HG02588 (cell line): ENCODE measurements at regions not wholly inside any gene's neighbourhood (a gene's known extent, or its start where the extent isn't known, plus 50 kb on each side); places are given as distances from the start of the nearest gene placed in this dataset.

Source experiments
- ATAC-seq: cut with Tn5 transposase; IDR thresholded peaks from one replicate; pipeline ENCODE4 v1.9.1; 2021; ENCODE audit warnings: mild to moderate bottlenecking, moderate library complexity; ENCODE audit not compliant: unreplicated experiment

GRCh38 chr3:188053710-188054380 lies 100.1 kb upstream of the LPP start:
- ATAC-seq = no peak

GRCh38 chr3:188054541-188054940 lies 99.4 kb upstream of the LPP start:
- ATAC-seq = no peak

DNA sequence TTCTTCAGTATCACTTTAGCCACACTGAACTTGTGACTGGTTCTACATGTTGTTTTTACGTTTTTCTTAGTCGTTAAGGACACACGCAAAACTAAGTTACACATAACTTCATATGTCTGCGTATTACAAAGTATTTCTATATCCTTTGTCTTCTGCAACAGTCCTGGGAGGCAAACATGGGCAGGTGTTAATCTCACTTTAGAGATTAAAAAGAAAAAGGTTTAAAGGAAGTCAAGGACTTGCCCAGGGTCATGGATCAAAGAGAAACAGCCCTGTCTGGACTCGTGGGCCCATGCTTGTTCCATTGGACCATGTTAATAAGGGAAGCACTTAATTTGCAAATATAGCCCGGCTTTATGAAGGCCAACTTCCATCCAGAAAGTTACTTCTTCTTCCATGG lies 98.6 kb upstream of the LPP start:
- no peak for ATAC-seq

DNA sequence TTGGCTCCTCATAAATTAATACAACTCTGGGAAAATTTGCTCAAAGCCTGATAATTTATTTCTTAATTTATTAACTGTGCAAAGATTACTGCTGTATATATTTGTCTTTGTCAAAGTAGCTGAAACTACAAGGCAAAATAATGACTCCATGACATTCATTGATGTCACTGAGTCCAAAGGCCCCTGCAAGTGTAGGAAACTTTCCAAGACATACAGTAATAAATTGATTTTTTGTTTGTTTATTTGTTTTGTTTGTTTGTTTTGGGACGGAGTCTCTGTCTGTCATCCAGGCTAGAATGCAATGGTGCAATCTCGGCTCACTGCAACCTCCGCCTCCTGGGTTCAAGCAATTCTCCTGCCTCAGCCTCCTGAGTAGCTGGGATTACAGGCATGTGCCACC lies 96.8 kb upstream of the LPP start:
- ATAC-seq = no peak

- no peak for ATAC-seq
Measured at GRCh38 chr3:188058569-188059184, 95.3 kb upstream of the LPP start.

GRCh38 chr3:188059351-188059750 lies 94.6 kb upstream of the LPP start:
- ATAC-seq = no peak

GRCh38 chr3:188060264-188060835 lies 93.6 kb upstream of the LPP start:
- ATAC-seq = no peak

DNA sequence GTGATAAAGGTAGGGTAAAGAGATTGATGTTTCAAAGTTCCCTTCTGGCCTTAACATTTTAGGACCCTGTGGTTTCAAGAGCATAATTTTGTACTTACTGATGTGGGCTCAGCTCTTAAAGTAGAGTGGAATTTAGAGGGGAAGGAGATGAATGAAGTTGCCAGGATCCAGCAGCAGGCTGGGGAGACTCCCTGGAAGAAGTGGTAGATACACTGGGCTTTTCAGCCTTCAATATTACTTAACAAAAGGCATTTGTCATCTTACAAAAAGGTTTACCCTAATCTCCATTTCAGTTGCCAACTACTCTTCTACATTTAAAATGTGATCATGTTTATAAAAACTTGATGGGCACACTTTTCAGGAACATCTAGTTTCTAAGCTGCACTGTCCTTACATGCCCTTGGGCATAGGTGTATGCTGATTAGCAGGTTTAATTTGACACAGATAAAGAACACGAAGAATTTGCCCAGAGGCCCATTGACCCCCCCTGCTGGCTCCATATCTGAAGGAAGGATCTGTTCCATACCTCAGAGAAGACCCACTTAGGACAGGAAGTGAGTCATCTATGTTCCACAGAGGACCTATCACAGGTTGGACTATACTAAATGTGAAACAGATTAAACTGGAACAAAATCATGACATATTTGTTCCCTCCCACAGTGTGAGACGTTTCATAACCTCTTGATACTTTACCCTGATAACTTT lies 93.0 kb upstream of the LPP start:
- ATAC-seq = no peak

DNA sequence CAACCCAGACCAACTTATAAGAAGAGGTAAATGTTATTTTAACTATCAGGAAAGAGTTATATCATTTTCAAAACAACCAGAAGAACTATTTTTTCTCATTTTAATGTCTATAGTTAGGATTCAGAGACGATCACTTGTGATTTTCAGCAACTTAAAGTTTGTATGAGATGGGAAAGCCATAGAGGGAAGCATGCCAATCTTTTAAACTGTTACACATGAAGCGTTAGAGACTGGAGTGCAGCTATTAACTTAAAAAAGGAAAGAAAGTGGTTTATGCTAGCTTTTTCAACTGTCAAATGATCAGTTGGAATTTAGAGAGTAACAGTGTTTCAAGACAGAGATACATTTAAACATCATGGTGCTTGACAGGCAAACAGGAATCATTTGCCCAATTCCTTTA lies 91.7 kb upstream of the LPP start:
- ATAC-seq = no peak

- ATAC-seq = no peak
Measured at GRCh38 chr3:188064831-188065493, 89.0 kb upstream of the LPP start.

DNA sequence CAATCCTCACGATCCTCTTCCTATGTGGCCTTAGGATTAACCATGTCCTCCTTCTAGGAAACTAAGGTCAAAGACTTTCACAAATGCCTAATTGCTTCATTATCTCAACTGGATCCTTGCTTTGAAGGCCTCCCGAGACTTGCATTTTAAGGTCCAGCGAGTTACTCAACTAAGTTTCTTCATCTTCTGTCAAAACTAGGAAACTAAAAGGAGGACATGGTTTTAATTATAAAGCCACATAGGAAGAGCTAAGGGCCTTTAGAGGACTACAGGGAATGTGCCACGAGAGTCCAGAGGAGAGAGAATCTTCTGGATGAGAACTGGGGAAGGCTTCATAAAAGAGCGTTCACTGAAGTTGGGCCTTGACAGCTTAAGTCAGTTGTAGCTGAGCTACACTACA lies 87.8 kb upstream of the LPP start:
- ATAC-seq = no peak

DNA sequence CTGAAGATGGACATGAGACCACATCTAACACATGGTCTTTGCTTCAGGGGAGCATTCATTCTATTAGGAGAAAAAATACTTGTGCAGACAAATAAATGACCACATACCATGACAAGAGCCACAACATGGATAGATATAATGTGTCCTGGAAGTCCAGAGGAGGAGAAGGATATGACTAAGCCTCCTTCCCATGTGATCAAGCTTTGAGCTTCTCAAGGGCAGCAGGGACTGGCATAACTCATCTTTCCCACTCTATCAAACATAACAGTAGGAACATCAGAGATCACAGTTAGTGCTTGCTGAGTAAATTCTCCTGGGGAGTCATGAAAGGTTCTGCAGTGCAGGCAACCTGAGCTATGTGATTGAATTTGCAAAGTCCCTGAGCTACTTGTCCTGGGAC lies 86.0 kb upstream of the LPP start:
- ATAC-seq = no peak

- ATAC-seq = no peak
Measured at GRCh38 chr3:188068342-188068741, 85.6 kb upstream of the LPP start.

GRCh38 chr3:188071636-188072035 lies 82.3 kb upstream of the LPP start:
- ATAC-seq = no peak

DNA sequence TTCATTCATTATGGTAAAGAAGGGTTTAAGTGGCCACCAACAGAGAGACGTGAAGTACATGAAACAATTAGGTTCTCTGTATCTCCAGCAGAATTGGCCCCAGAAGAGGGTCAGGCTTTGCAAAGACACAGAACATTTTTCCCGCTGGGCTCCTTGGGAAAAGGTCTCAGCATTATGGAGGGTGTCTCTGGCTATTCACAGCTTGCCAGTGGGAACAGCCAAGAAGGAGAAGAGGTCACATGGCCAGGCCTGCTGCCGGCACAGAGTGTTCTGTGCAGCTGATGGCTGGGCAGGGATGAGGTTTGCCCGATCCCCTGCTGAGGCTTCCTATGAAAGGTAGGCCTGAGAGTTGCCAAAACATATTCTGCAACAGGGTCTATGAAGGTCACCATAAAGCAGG lies 77.8 kb upstream of the LPP start:
- ATAC-seq = no peak

DNA sequence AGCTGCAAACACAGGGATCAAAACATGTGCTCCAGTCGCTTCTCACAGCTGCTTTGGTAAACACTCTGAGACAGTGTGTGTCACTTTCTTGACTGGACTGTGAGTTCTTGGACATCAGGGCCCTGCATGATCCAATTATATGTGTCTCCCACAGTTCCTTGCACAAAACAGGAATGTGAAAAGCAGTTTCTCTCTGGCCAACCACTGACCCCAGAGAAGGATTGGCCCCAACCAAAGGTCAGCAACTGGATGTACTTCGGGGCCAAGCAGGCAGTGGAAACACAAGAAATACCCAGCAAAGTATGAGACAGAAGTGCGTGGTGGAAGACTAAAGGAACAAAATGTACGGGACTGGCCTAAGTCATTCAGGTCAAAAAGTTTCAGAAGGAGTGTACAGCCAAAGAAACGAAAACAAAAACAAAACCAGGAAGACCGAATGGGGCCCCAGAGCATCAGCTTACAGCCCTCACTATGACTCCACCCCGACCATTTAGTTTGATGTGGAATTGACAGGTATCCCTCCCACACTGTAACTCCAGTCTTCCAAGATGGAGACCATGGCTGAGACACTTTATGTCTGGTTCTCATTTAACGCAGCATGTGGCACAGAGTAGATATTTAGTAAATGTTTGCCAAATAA lies 76.7 kb upstream of the LPP start:
- ATAC-seq = no peak

DNA sequence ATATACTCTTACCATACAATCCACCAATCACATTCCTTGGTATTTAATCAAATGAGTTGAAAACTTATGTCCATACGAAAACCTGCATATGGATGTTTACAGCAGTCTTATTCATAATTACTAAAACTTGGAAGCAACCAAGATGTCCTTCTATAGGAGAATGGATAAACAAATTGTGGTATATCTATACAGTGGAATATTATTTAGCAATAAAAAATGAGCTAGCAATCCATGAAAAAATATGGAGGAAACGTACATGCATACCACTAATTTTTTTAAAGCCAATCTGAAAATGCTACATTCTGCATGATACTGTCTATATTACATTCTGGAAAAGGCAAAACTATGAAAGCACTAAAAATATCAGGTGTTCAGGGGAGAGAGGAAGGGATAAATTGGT lies 73.9 kb upstream of the LPP start:
- no peak for ATAC-seq

- no peak for ATAC-seq
Measured at GRCh38 chr3:188082031-188082430, 71.9 kb upstream of the LPP start.

DNA sequence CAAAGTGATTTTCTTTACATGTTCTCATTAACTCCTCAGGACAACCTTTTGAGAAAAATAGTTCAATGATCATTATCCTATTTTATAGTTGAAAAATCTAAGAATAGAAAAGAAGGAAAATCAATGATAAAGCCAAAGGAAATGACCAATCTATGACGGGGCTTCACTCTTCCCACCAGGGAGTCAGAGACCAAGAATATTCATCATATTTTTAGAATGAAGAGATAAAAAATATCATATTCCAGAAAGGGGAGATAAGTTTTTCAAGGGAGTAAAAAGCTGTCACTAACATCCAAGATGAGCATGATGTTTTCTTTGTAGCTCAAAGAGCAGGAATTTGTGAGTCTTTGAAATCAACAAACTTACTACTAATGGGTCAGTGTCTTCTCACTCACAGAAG lies 71.5 kb upstream of the LPP start:
- ATAC-seq = no peak

- ATAC-seq = no peak
Measured at GRCh38 chr3:188083011-188083410, 70.9 kb upstream of the LPP start.
